Adrenal gland (tissue), 9 donors: ENCODE measurements at regions not wholly inside any gene's neighbourhood (a gene's known extent, or its start where the extent isn't known, plus 50 kb on each side); places are given as distances from the start of the nearest gene placed in this dataset.

Source experiments
- DNase-seq, 7 donors: peaks; one replicate each; pipeline ENCODE4 v3.0.0-alpha.2; 2019 to 2020
- H3K27ac ChIP-seq, 5 donors: fragments of 200-600 bp; sonication (generic) in 4 of 5; 1 replicate in 3 of 5; 2 replicates in 2 of 5; pipeline versions ENCODE4 v1.5.1 to v1.8.0; 2016 to 2020; ENCODE audit warnings: mild to moderate bottlenecking in 1 of 5
- H3K27me3 ChIP-seq: fragments of 200-600 bp; 2 replicates; pipeline ENCODE4 v1.8.0; 2021
- H3K36me3 ChIP-seq, 2 donors: fragments of 200-600 bp; replicated peaks in 1 of 2; 1 replicate in 1 of 2; 2 replicates in 1 of 2; pipeline versions ENCODE4 v1.5.1 to v1.8.0; 2018 to 2022
- H3K4me1 ChIP-seq, 2 donors: fragments of 200-600 bp; replicated peaks in 1 of 2; 1 replicate in 1 of 2; 2 replicates in 1 of 2; pipeline versions ENCODE4 v1.5.1 to v1.8.0; 2018 to 2021
- H3K4me3 ChIP-seq, 4 donors: fragments of 200-600 bp; sonication (generic) in 3 of 4; one replicate each; pipeline ENCODE4 v1.5.1; 2016 to 2018
- H3K9me3 ChIP-seq, 3 donors: fragments of 200-600 bp; sonication (generic) in 1 of 3; replicated peaks in 1 of 3; 1 replicate in 2 of 3; 2 replicates in 1 of 3; pipeline versions ENCODE4 v1.5.1 to v1.8.0; 2016 to 2021
- CTCF ChIP-seq, 6 experiments: fragments of 450-650 bp in 4 of 6; fragments of 200-600 bp in 2 of 6; sonication (generic) in 1 of 6; IDR thresholded peaks; 1 replicate in 5 of 6; 2 replicates in 1 of 6; pipeline versions ENCODE4 v1.5.1 to v1.8.0; 2016 to 2021; ENCODE audit warnings: antibody characterized with exemption in 6 of 6, mild to moderate bottlenecking in 2 of 6, moderate library complexity in 1 of 6
- POLR2A ChIP-seq, 2 donors: fragments of 450-650 bp; IDR thresholded peaks; one replicate each; pipeline ENCODE4 v1.6.1; 2017; ENCODE audit warnings: antibody characterized with exemption in 2 of 2, mild to moderate bottlenecking in 2 of 2, moderate library complexity in 1 of 2
- WGBS, 4 donors: extraction: QIAGEN DNeasy Blood & Tissue Kit in 2 of 4; methylation state at CpG; one replicate each; pipeline versions ENCODE4 v1.1.5 to v1.1.7; 2013 to 2017; 5-methylcytosine and 5-hydroxymethylcytosine counted together
- intact Hi-C, 2 donors: fragments of 100-400 bp; cut with DNase I; formaldehyde crosslinking; loops; one replicate each; pipeline versions ENCODE4 v1.14.1 to v1.15.0; 2022 to 2023
- donor health status: healthy with polysubstance abuse.
- donor health status: Bipolar disorder and iron deficiency.
- donor health status: DM: yes; HTN: yes; CAD: no.
- donor health status: DM: no; HTN: no; CAD: no.
- donor health status: DM: no; HTN: no; CAD: no.

DNA sequence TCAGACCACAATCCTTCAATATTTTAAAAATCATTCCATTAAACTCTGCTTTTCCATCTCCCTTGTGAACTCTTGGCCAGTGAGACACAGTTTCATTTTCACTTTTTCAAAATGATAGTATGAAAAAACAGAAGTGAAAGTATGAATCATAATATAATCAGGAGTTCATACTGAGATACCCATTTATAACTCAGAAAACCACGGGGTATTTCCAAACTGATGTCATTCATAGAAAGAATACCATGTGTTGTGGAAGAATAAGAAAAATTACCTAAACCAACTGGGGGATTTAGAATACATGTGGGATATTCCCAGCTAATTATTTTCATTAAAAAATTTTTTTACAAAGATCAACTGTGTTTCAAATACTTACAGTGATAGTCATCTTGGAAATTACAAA is 149.9 kb downstream of the MRPL39 start:
- no peaks in the 10 kb centered on the region for H3K9me3 ChIP-seq
- no peaks in the 10 kb centered on the region for H3K27me3 ChIP-seq
- intact Hi-C loops: no loop called here
- H3K27ac ChIP-seq: no peak overlapping the region
- H3K4me1 ChIP-seq: peaks cover 0 to 14% of the 10 kb centered on the region in 2 donors
- 2 to 5% (median 3%) methylated on average over 1 of the region's 1 CpG for WGBS, 4 donors
- DNase-seq: no peak
- TF ChIP-seq POLR2A (IDR thresholded peaks at IDR 0.05) (no peak), CTCF (IDR thresholded peaks at IDR 0.05) (no peak)
- no peaks in the 10 kb centered on the region for H3K36me3 ChIP-seq
- peak overlapping the region in 1 of 4 donors; percentile 8 for H3K4me3 ChIP-seq

DNA sequence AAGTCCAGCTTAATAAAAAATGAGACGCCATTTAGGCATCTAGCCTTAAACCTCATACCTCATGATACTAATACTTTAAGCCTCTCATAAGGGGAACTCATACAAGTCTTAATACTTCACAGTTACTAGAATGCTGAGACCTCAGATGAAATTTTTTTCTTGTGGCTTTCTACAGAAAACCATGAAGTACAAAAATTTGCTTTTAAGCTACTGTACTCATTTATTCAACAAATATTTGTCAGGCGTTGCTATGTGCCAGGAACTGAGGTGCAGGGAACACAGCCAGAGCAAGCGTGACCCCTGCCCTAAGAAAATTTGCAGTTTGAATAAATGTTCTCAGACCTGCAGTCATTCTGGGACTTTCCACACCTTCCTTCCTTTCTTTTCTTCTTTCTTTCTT is 150.6 kb downstream of the MRPL39 start:
- H3K36me3 ChIP-seq: no peaks in the 10 kb centered on the region
- intact Hi-C loops: no loop called here
- H3K27ac ChIP-seq: no peak overlapping the region

GRCh38 chr21:25453524-25453923 is 153.8 kb downstream of the MRPL39 start:
- Histone ChIP-seq H3K4me1 (peaks cover 0 to 14% of the 10 kb centered on the region in 2 donors), H3K4me3 (no peak overlapping the region), H3K27me3 (no peaks in the 10 kb centered on the region), H3K9me3 (no peaks in the 10 kb centered on the region), H3K36me3 (no peaks in the 10 kb centered on the region), H3K27ac (no peak overlapping the region)
- intact Hi-C loops: no loop called here
- TF ChIP-seq POLR2A (IDR thresholded peaks at IDR 0.05): no peak
- no peak for TF ChIP-seq CTCF (IDR thresholded peaks at IDR 0.05)
- DNase-seq: no peak

More for the DNA sequence above, 150.6 kb downstream of the MRPL39 start:
- 73 to 86% (median 80%) methylated on average over 3 of the region's 3 CpGs for WGBS, 4 donors
- H3K9me3 ChIP-seq: no peaks in the 10 kb centered on the region
- H3K27me3 ChIP-seq: no peaks in the 10 kb centered on the region
- H3K4me1 ChIP-seq: peaks cover 0 to 14% of the 10 kb centered on the region in 2 donors
- peak overlapping the region in 1 of 4 donors; percentile 8 for H3K4me3 ChIP-seq
- no peak for DNase-seq
- TF ChIP-seq POLR2A (IDR thresholded peaks at IDR 0.05) (no peak), CTCF (IDR thresholded peaks at IDR 0.05) (no peak)

DNA sequence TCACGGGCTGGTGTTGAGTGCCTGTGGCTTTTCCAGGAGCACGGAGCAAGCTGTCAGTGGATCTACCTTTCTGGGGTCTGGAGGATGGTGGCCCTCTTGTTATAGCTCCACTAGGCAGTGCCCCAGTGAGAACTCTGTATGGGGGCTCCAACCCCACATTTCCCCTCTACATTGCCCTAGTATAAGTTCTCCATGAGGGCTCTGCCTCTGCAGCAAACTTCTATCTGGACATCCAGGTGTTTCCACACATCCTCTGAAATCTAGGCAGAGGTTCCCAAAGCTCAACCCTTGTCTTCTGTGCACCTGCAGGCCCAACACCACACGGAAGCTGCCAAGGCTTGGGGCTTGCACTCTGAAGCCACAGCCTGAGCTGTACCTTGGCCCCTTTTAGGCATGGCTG is 157.3 kb downstream of the MRPL39 start:
- DNase-seq: no peak
- TF ChIP-seq CTCF (IDR thresholded peaks at IDR 0.05): no peak
- TF ChIP-seq POLR2A (IDR thresholded peaks at IDR 0.05): no peak
- H3K36me3 ChIP-seq: no peaks in the 10 kb centered on the region
- no peaks in the 10 kb centered on the region for H3K27me3 ChIP-seq
- no peaks in the 10 kb centered on the region for H3K4me1 ChIP-seq
- no peak overlapping the region for H3K4me3 ChIP-seq
- intact Hi-C loops: no loop called here
- H3K27ac ChIP-seq: no peak overlapping the region
- WGBS, 4 donors: 78 to 93% (median 84%) methylated on average over 2 to 3 of the region's 3 CpGs
- no peaks in the 10 kb centered on the region for H3K9me3 ChIP-seq
